ENCODE measurements at regions not wholly inside any gene's neighbourhood (a gene's known extent, or its start where the extent isn't known, plus 50 kb on each side); places are given as distances from the start of the nearest gene placed in this dataset.

DNA sequence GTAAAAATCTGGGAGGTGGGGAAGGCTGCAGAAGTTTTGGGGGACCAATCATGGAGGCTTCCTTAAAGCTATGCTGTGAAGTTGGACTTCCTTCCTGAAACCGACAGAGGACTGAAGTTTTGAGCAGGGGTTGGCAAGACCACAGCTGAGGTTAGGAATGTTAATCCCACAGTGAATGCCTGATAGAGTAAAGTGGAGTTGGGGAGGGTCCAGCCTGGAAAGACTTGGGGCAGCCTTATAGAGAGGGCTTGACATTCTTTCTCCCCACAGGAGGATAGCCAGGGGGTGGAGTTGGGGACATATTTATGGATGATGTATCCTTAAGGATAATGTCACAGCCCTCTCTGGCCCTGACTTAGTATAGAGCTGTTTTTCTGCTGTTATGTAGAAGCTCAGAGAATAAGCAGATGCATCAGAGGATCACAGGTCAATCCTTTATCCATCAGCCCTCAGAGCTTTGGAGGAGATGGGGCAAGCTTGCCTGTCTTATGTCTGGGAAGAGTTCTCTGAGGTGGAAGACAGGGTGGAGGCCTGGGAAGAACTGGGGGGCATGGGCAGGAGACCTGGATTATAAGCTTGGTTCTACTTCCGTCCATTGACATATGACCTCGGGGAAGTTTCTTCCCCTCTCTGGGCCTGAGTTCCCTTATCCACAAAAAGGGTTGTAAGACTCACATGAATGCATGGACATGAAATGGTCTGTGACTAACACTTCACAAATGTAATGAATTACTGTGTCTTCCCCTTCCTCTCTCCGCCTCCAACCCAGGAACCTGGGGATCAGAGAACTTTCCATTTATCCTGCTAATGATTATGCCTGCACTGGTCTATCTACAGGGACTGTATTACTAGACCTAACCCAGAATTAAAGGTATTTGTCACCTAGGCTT, 317.8 kb downstream of the MIAT start:
- TF ChIP-seq, protein P1, sequence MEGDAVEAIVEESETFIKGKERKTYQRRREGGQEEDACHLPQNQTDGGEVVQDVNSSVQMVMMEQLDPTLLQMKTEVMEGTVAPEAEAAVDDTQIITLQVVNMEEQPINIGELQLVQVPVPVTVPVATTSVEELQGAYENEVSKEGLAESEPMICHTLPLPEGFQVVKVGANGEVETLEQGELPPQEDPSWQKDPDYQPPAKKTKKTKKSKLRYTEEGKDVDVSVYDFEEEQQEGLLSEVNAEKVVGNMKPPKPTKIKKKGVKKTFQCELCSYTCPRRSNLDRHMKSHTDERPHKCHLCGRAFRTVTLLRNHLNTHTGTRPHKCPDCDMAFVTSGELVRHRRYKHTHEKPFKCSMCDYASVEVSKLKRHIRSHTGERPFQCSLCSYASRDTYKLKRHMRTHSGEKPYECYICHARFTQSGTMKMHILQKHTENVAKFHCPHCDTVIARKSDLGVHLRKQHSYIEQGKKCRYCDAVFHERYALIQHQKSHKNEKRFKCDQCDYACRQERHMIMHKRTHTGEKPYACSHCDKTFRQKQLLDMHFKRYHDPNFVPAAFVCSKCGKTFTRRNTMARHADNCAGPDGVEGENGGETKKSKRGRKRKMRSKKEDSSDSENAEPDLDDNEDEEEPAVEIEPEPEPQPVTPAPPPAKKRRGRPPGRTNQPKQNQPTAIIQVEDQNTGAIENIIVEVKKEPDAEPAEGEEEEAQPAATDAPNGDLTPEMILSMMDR (IDR thresholded peaks at IDR 0.05) = no peak
- no peak for TF ChIP-seq POLR2A (IDR thresholded peaks at IDR 0.05)

Data from stomach (tissue), 4 donors.